HepG2 (cell line): ENCODE measurements at regions not wholly inside any gene's neighbourhood (a gene's known extent, or its start where the extent isn't known, plus 50 kb on each side); places are given as distances from the start of the nearest gene placed in this dataset.

ENCODE experiments used
- ATAC-seq: fragments of 200-7000 bp; cut with Tn5 transposase; 3 replicates; pipeline ENCODE4 v1.9.1; 2020; ENCODE audit warnings: mild to moderate bottlenecking, moderate library complexity
- BruUV-seq: library from RNA; stranded (reverse); fragments of 400-500 nt; replicated peaks from 2 replicates; lab custom pipeline; 2021; lab: Mats Ljungman, UMichigan
- CTCF ChIA-PET: fragments of 300-600 bp; formaldehyde crosslinking; extraction: SDS; loops from one replicate; lab custom pipeline; 2021; ENCODE audit warnings: low total read pairs, inconsistent platforms, low intra/inter-chr PET ratio; lab: Yijun Ruan, JAX
- POLR2A ChIA-PET: fragments of 350-600 bp; sonication (Branson Sonifier 250); formaldehyde crosslinking; loops from one replicate; lab custom pipeline; 2020; ENCODE audit warnings: antibody characterized with exemption, inconsistent platforms; lab: Yijun Ruan, JAX
- DNase-seq: peaks from one replicate; pipeline ENCODE4 v3.0.0-alpha.2; 2015; ENCODE audit warnings: low spot score
- FAIRE-seq: peaks from 3 replicates; lab custom pipeline; 2011; peaks lifted over from hg19 to GRCh38; lab: Jason Lieb, UNC
- H2AFZ ChIP-seq: one replicate; pipeline ENCODE4 v1.6.1; 2011; ENCODE audit warnings: low read length, inconsistent platforms
- H3K27ac ChIP-seq: fragments of 300-600 bp; 3 replicates; pipeline ENCODE4 v1.8.0; 2011; ENCODE audit warnings: mixed run types, mild to moderate bottlenecking, mixed read lengths, low read length, inconsistent platforms; ENCODE audit not compliant: insufficient read depth; ENCODE audit errors: extremely low read length
- H3K27me3 ChIP-seq, 2 experiments: fragments of 200-600 bp in 1 of 2; 2 replicates in 1 of 2; 3 replicates in 1 of 2; pipeline versions ENCODE4 v1.6.0 to v1.8.0; 2011; ENCODE audit warnings: low read length in 2 of 2, mild to moderate bottlenecking in 2 of 2, moderate library complexity in 2 of 2, inconsistent platforms in 1 of 2; ENCODE audit not compliant: insufficient read depth in 2 of 2, control insufficient read depth in 1 of 2
- H3K36me3 ChIP-seq, 2 experiments: fragments of 200-600 bp in 1 of 2; replicated peaks in 1 of 2; 2 replicates in 1 of 2; 3 replicates in 1 of 2; pipeline versions ENCODE4 v1.5.1 to v1.8.0; 2011; ENCODE audit warnings: low read length in 2 of 2, inconsistent platforms in 1 of 2; ENCODE audit not compliant: insufficient read depth in 2 of 2, control insufficient read depth in 1 of 2
- H3K4me1 ChIP-seq: 2 replicates; pipeline ENCODE4 v1.5.1; 2012; ENCODE audit warnings: low read length, inconsistent platforms; ENCODE audit not compliant: insufficient read depth
- H3K4me2 ChIP-seq: 2 replicates; pipeline ENCODE4 v1.6.0; 2011; ENCODE audit warnings: low read depth, low read length, inconsistent platforms
- H3K4me3 ChIP-seq, 3 experiments: fragments of 200-600 bp in 1 of 3; sonication (generic), shearing (Covaris generic) in 1 of 3; replicated peaks in 1 of 3; 2 replicates each; pipeline ENCODE4 v1.5.1; 2011 to 2016; ENCODE audit warnings: low read length in 3 of 3, inconsistent platforms in 2 of 3, low read depth in 2 of 3, mild to moderate bottlenecking in 2 of 3, control low read depth in 1 of 3, mixed read lengths in 1 of 3; ENCODE audit not compliant: insufficient read depth in 1 of 3
- H3K79me2 ChIP-seq: one replicate; pipeline ENCODE4 v1.6.1; 2011; ENCODE audit warnings: low read length, inconsistent platforms; ENCODE audit not compliant: insufficient read depth
- H3K9ac ChIP-seq: 2 replicates; pipeline ENCODE4 v1.6.0; 2011; ENCODE audit warnings: mild to moderate bottlenecking, low read depth, low read length, inconsistent platforms; ENCODE audit not compliant: insufficient read depth
- H3K9me3 ChIP-seq: 2 replicates; pipeline ENCODE4 v1.5.1; 2012; ENCODE audit warnings: mild to moderate bottlenecking, low read length
- H4K20me1 ChIP-seq: 2 replicates; pipeline ENCODE4 v1.6.0; 2011; ENCODE audit warnings: inconsistent platforms, mild to moderate bottlenecking, low read length, moderate library complexity; ENCODE audit not compliant: insufficient read depth
- CREB1 ChIP-seq, 2 experiments: fragments of 450-650 bp in 1 of 2; IDR thresholded peaks; 2 replicates each; pipeline ENCODE4 v1.6.1; 2016 to 2017; ENCODE audit warnings: control low read depth in 1 of 2, mild to moderate bottlenecking in 1 of 2, missing compliant biosample characterization in 1 of 2, missing genetic modification characterization in 1 of 2
- CTCF ChIP-seq: sonication (generic); formaldehyde crosslinking; IDR thresholded peaks from 2 replicates; pipeline ENCODE4 v1.5.0; 2020; ENCODE audit warnings: mild to moderate bottlenecking, missing genetic modification reagents, moderate library complexity
- GFI1 ChIP-seq: sonication (generic); formaldehyde crosslinking; IDR thresholded peaks from 2 replicates; pipeline ENCODE4 v1.5.0; 2020; ENCODE audit warnings: missing genetic modification reagents, mild to moderate bottlenecking, borderline replicate concordance
- GLMP ChIP-seq: sonication (generic); formaldehyde crosslinking; IDR thresholded peaks from 2 replicates; pipeline ENCODE4 v1.9.0; 2021; ENCODE audit warnings: missing genetic modification reagents, mild to moderate bottlenecking, borderline replicate concordance
- RFXANK ChIP-seq: IDR thresholded peaks from 2 replicates; pipeline ENCODE4 v1.6.1; 2016
- SMC3 ChIP-seq: IDR thresholded peaks from 2 replicates; pipeline ENCODE4 v1.6.1; 2011; ENCODE audit warnings: low read length, improper control_type of control experiment
- ZBTB46 ChIP-seq: sonication (generic); formaldehyde crosslinking; IDR thresholded peaks from 2 replicates; pipeline ENCODE4 v1.4.0; 2020; ENCODE audit warnings: mild to moderate bottlenecking, missing genetic modification reagents, borderline replicate concordance
- ZNF329 ChIP-seq: sonication (generic); formaldehyde crosslinking; IDR thresholded peaks from 2 replicates; pipeline ENCODE4 v1.9.0; 2021; ENCODE audit warnings: low read depth, mild to moderate bottlenecking, missing genetic modification reagents
- WGBS: methylation state at CpG from one replicate; pipeline ENCODE4 v1.1.6; 2017; ENCODE audit warnings: low lambda C conversion rate; 5-methylcytosine and 5-hydroxymethylcytosine counted together
- in situ Hi-C: cut with HindIII; loops from 2 replicates; pipeline ENCODE4 v1.10.0; 2017; ENCODE audit warnings: low pct_unique_long_range_greater_than_20kb; ENCODE audit not compliant: extremely low pct_ligation_motif_present
- intact Hi-C: fragments of 100-400 bp; cut with micrococcal nuclease; formaldehyde crosslinking; loops from one replicate; pipeline ENCODE4 v1.10.0; 2022; ENCODE audit not compliant: unreplicated experiment

GRCh38 chr11:87473174-87473573 is 435.4 kb downstream of the TMEM135 start (continued):
- no peak for TF ChIP-seq GLMP

- H3K4me3 ChIP-seq, result no peak overlapping the region
- BruUV-seq, result no TSS peak
- no peaks in the 10 kb centered on the region for H3K4me1 ChIP-seq
- no peak overlapping the region for H3K4me2 ChIP-seq
- FAIRE-seq, result no peak
- in situ Hi-C loops, result loop anchor here (25.0 kb wide), 1 partner anchor 1071 kb away; no protein-coding TSS in a partner anchor
- ChIA-PET CTCF (no interaction called here), POLR2A (no interaction called here)
- DNase-seq, result no peak
- H3K27me3 ChIP-seq, result no peaks in the 10 kb centered on the region; a peak in 1 of 5 replicates
- no peak overlapping the region for H3K27ac ChIP-seq
- intact Hi-C loops, result no loop called here
- H2AFZ ChIP-seq, result no peak overlapping the region
- no peaks in the 10 kb centered on the region for H3K9me3 ChIP-seq
- ATAC-seq, result no peak
- WGBS, result 2% methylated on average over 2 of the region's 2 CpGs
- no peak overlapping the region for H3K9ac ChIP-seq
- H3K79me2 ChIP-seq, result no peaks in the 10 kb centered on the region
- TF ChIP-seq ZBTB46 (CRISPR knock-in tag) (no peak), ZNF329 (CRISPR knock-in tag) (no peak)
- H4K20me1 ChIP-seq, result no peaks in the 10 kb centered on the region
- H3K36me3 ChIP-seq, result no peaks in the 10 kb centered on the region
These were observed 428.5 kb downstream of the TMEM135 start for GRCh38 chr11:87466223-87466622.

GRCh38 chr11:87465716-87466115 is 428.0 kb downstream of the TMEM135 start:
- FAIRE-seq (no peak), ATAC-seq (no peak), DNase-seq (no peak)
- ChIA-PET POLR2A (no interaction called here), CTCF (no interaction called here)
- Histone ChIP-seq H4K20me1 (no peaks in the 10 kb centered on the region), H3K4me2 (no peak overlapping the region), H3K9me3 (no peaks in the 10 kb centered on the region), H3K9ac (no peak overlapping the region), H3K79me2 (no peaks in the 10 kb centered on the region), H3K36me3 (no peaks in the 10 kb centered on the region), H2AFZ (no peak overlapping the region), H3K27ac (no peak overlapping the region), H3K4me1 (no peaks in the 10 kb centered on the region), H3K4me3 (no peak overlapping the region), H3K27me3 (no peaks in the 10 kb centered on the region; a peak in 1 of 5 replicates)
- BruUV-seq, result no TSS peak
- in situ Hi-C loops, result loop anchor here (25.0 kb wide), 1 partner anchor 1072 kb away; no protein-coding TSS in a partner anchor
- intact Hi-C loops, result no loop called here
- 3% methylated on average over 4 of the region's 4 CpGs for WGBS
- no peak for TF ChIP-seq RFXANK
- no peak for TF ChIP-seq CREB1 (IDR thresholded peaks at IDR 0.05)
- TF ChIP-seq CREB1 (CRISPR knock-in tag; IDR thresholded peaks at IDR 0.05), result no peak
- no peak for TF ChIP-seq CTCF (CRISPR knock-in tag)
- TF ChIP-seq SMC3, result no peak
- no peak for TF ChIP-seq GFI1
